ENCODE measurements at regions not wholly inside any gene's neighbourhood (a gene's known extent, or its start where the extent isn't known, plus 50 kb on each side); places are given as distances from the start of the nearest gene placed in this dataset.
A peak's percentile ranks its signal among the peaks of the same experiment; 100 is the strongest.
"Not testable (repeated sequence)": the region's sequence is repeated elsewhere in the genome, so short reads cannot be mapped to it uniquely, and the experiment has no call there.

DNA sequence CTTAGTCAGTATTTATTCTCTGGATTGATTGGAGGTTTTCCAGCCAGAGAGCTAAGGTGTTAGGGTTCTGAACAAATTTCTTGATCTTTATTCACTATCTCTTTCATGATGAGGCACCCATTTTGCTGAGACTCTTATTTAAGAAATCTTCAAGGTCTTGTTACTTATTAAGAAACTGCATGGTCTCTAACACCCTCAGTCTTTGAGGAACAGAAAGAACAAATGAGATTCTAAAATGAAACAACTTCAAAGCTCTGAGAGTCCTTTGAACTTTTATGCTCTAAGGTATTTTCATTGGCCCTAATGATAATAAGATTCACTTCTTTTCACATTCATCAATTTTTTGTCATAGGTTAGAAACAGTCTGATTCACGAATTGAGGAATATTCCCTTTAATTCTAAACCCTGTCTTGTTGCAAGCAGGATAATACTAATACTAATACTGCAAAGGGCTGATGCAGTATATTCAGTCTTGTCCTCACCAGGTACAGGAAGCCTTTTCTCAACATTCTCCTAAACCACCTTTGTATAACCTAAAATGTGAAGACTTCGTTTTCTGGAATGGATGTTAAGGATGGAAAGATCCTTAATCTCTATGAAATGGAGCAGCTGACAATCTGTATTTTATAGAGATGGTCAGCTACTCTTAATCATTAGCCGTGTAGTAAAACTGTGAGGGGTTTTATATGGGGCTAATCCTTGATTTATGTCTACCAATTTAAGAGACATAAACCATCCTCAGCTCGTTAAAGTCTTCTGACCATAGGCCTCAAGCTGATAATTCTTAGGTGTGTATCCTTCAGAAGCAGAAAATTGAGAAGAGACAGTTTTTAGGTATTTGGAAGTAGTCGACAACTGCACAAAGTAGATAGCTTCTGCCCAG is 198.3 kb downstream of the OTOL1 start:
- H3K4me3 ChIP-seq: no peak overlapping the region
- H3K9me3 ChIP-seq (ENCODE audit: control insufficient read depth in 4 of 4, insufficient read depth in 3 of 4, low read length in 3 of 4): peaks cover 0 to 2% (median 0%) of the 10 kb centered on the region in 4 donors
- no peaks in the 10 kb centered on the region for H3K27me3 ChIP-seq (ENCODE audit: control insufficient read depth in 3 of 3, insufficient read depth in 3 of 3, low read length in 2 of 3)
- H3K9ac ChIP-seq (ENCODE audit: insufficient read depth in 1 of 2, low read length in 2 of 2): no peak overlapping the region
- no peak for DNase-seq
- TF ChIP-seq, protein P1, sequence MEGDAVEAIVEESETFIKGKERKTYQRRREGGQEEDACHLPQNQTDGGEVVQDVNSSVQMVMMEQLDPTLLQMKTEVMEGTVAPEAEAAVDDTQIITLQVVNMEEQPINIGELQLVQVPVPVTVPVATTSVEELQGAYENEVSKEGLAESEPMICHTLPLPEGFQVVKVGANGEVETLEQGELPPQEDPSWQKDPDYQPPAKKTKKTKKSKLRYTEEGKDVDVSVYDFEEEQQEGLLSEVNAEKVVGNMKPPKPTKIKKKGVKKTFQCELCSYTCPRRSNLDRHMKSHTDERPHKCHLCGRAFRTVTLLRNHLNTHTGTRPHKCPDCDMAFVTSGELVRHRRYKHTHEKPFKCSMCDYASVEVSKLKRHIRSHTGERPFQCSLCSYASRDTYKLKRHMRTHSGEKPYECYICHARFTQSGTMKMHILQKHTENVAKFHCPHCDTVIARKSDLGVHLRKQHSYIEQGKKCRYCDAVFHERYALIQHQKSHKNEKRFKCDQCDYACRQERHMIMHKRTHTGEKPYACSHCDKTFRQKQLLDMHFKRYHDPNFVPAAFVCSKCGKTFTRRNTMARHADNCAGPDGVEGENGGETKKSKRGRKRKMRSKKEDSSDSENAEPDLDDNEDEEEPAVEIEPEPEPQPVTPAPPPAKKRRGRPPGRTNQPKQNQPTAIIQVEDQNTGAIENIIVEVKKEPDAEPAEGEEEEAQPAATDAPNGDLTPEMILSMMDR (IDR thresholded peaks at IDR 0.05; ENCODE audit: control extremely low read depth, extremely low read depth): no peak
- peaks cover 0 to 3% (median 0%) of the 10 kb centered on the region in 5 donors for H3K4me1 ChIP-seq (ENCODE audit: control insufficient read depth in 5 of 5, insufficient read depth in 5 of 5, low read length in 5 of 5)
- no peak for ATAC-seq (ENCODE audit: insufficient read depth, low FRiP score)
- no peak overlapping the region for H3K27ac ChIP-seq (ENCODE audit: low read depth in 1 of 2, low read length in 1 of 2)
- no peaks in the 10 kb centered on the region for H3K36me3 ChIP-seq (ENCODE audit: control insufficient read depth in 4 of 4, insufficient read depth in 4 of 4, low read length in 4 of 4)
- 82 to 89% methylated on average over 5 of the region's 5 CpGs for WGBS, 2 donors

DNA sequence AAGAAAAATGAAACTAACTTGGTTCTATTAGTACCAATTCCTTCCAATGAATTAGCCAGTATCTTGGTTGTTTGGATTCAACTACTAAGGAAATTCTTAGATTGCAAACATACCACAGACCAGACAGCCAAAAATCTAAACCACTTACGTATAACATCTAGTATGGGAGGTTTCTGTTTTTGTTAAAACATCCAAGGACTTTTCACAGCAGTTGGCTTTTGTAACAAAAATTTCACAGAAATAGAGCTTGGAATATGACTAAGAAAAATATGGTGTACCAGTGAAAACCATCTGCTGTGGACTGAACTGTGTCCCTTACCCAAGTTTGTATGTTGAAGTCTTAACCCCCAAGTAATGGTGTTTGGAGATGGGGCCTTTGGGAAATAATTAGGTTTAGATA is 199.2 kb downstream of the OTOL1 start:
- no peaks in the 10 kb centered on the region for H3K27me3 ChIP-seq (ENCODE audit: control insufficient read depth in 3 of 3, insufficient read depth in 3 of 3, low read length in 2 of 3)
- no peak overlapping the region for H3K9ac ChIP-seq (ENCODE audit: insufficient read depth in 1 of 2, low read length in 2 of 2)
- peaks cover 0 to 2% (median 0%) of the 10 kb centered on the region in 4 donors for H3K9me3 ChIP-seq (ENCODE audit: control insufficient read depth in 4 of 4, insufficient read depth in 3 of 4, low read length in 3 of 4)
- TF ChIP-seq, protein P1 (IDR thresholded peaks at IDR 0.05; ENCODE audit: control extremely low read depth, extremely low read depth): no peak
- DNase-seq (no peak), ATAC-seq (ENCODE audit: insufficient read depth, low FRiP score) (no peak)
- no peak overlapping the region for H3K27ac ChIP-seq (ENCODE audit: low read depth in 1 of 2, low read length in 1 of 2)
- no peak overlapping the region for H3K4me3 ChIP-seq
- peaks cover 0 to 3% (median 0%) of the 10 kb centered on the region in 5 donors for H3K4me1 ChIP-seq (ENCODE audit: control insufficient read depth in 5 of 5, insufficient read depth in 5 of 5, low read length in 5 of 5)
- WGBS, 2 donors: 77% methylated on average over 1 of the region's 1 CpG
- no peaks in the 10 kb centered on the region for H3K36me3 ChIP-seq (ENCODE audit: control insufficient read depth in 4 of 4, insufficient read depth in 4 of 4, low read length in 4 of 4)

DNA sequence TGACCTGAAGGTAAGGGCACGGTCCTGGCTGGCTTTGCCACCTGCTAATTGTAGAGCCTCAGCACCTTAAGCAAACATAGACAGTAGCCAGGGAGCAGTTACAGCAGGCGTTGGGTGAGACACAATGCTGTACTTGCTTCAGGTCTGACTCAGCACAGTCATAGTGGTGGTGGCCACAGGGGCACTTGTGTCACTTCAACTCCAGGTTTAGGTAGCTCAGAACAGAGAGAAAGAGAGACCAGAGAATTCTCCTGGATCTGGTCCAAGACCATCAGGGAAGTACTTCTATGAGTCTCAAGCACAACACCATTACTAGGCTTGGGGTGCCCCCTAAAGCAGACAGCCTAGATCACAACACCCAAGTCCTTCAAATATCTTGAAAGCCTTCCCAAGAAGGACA is 204.4 kb downstream of the OTOL1 start:
- Histone ChIP-seq H3K27ac (ENCODE audit: low read depth in 1 of 2, low read length in 1 of 2) (no peak overlapping the region), H3K4me1 (ENCODE audit: control insufficient read depth in 5 of 5, insufficient read depth in 5 of 5, low read length in 5 of 5) (peaks cover 0 to 3% (median 0%) of the 10 kb centered on the region in 5 donors), H3K4me3 (no peak overlapping the region), H3K9me3 (ENCODE audit: control insufficient read depth in 4 of 4, insufficient read depth in 3 of 4, low read length in 3 of 4) (peaks cover 0 to 2% (median 0%) of the 10 kb centered on the region in 4 donors), H3K9ac (ENCODE audit: insufficient read depth in 1 of 2, low read length in 2 of 2) (no peak overlapping the region), H3K27me3 (ENCODE audit: control insufficient read depth in 3 of 3, insufficient read depth in 3 of 3, low read length in 2 of 3) (no peaks in the 10 kb centered on the region), H3K36me3 (ENCODE audit: control insufficient read depth in 4 of 4, insufficient read depth in 4 of 4, low read length in 4 of 4) (no peaks in the 10 kb centered on the region)
- 66 to 83% methylated on average over 2 of the region's 2 CpGs for WGBS, 2 donors
- DNase-seq (peak in 2 of 3 donors; percentile 4 to 6), ATAC-seq (ENCODE audit: insufficient read depth, low FRiP score) (no peak)
- TF ChIP-seq, protein P1 (IDR thresholded peaks at IDR 0.05; ENCODE audit: control extremely low read depth, extremely low read depth): no peak

DNA sequence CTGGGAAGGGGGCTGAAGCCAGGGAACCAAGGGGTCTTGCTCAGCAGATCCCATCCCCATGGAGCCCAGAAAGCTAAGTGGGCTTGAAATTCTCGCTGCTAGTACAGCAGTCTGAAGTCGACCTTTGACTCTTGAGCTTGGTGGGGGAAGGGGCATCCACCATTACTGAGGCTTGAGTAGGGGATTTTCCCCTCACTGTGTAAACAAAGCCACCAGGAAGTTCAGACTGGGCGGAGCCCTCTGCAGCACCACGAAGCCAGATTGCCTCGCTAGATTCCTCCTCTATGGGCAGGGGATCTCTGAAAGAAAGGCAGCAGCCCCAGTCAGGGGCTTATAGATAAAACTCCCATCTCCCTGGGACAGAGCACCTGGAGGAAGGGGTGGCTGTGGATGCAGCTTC is 210.6 kb downstream of the OTOL1 start:
- not testable (repeated sequence) for H3K9ac ChIP-seq (ENCODE audit: insufficient read depth in 1 of 2, low read length in 2 of 2); H3K27ac ChIP-seq (ENCODE audit: low read depth in 1 of 2, low read length in 1 of 2); ATAC-seq (ENCODE audit: insufficient read depth, low FRiP score); H3K27me3 ChIP-seq (ENCODE audit: control insufficient read depth in 3 of 3, insufficient read depth in 3 of 3, low read length in 2 of 3); H3K4me3 ChIP-seq; H3K4me1 ChIP-seq (ENCODE audit: control insufficient read depth in 5 of 5, insufficient read depth in 5 of 5, low read length in 5 of 5); DNase-seq; H3K36me3 ChIP-seq (ENCODE audit: control insufficient read depth in 4 of 4, insufficient read depth in 4 of 4, low read length in 4 of 4); H3K9me3 ChIP-seq (ENCODE audit: control insufficient read depth in 4 of 4, insufficient read depth in 3 of 4, low read length in 3 of 4)
- WGBS, 2 donors: 63 to 82% methylated on average over 5 of the region's 5 CpGs
